ENCODE measurements at regions not wholly inside any gene's neighbourhood (a gene's known extent, or its start where the extent isn't known, plus 50 kb on each side); places are given as distances from the start of the nearest gene placed in this dataset.

DNA sequence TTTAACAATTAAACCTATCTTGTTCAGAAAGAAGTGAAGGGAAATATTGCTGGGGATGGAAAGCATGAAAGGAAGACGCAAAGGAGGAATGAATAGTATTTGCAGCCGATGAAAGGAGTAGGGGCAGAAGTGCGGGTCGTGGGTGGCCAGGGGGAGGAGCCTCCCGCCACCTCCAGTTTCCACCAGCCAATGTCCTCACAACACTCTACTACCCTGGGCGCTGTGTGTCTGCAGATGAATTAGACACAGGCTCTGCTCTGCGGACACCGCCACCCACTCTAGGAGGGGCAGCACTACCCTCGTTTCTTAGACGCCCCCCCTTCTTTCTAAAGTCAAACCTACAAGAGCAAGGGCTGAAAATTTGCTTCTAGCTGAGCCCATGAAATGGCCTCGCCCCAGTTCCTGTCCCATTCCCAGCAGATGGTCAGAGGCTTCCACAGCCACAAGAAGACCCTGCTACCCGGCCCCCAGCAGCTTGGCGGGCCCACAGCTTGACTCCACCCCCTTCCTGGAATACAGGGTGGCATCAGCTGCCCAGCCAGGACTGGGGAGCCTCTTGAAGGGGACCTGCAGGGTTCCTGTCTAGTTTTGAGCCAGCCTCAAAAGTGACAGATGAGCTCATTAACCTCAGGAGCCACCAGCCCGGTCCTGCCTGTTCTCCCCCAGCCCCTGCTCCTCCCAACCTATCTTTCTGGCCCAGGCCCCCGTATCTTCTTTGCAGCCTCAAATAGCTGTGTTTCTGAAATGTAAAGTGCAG, 268.1 kb downstream of the BUD13 start:
- no peak for DNase-seq

DNA sequence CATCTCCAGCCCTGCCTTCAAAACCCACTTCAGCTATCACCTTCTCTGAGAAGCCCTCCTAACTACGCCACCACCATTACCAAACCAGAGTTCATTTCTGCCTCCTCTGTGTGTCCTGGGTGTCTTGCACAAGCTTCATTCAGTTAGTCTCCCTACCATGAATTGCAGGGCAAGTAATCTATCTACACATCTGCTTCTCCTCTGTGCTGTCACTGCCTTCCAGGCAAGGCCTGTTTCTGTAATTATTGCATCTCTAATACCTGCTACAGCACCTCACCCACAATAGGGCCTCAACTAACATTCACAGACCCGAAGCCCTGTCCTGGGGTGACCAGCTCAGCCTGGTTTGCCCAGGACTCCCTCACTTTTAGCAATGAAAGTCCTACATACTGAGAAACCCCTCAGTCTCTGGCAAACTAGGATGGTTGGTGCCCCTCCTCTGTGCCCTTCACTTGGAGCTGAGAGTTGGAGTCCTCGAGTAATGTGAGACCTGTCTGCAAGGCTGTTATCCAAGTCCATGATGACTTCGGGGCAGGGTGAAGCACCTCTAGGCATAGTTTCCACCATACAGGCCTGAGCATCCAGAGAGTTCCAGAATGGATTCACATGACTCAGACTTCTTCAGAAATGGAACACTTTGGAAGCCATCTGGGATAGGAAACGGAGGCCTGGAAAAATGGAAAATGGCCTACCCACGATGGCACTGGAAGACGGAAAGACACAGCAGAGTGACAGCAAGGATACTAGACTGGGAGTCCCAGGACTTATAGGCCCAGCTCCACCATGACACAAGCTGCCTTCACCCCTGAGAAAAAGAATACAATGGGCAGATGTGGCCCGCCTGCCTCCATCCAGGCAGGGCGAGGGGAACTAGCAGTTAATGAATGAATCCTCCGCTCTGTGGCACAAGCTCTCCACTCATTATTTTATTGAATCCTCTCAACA, 269.3 kb downstream of the BUD13 start:
- DNase-seq: no peak

DNA sequence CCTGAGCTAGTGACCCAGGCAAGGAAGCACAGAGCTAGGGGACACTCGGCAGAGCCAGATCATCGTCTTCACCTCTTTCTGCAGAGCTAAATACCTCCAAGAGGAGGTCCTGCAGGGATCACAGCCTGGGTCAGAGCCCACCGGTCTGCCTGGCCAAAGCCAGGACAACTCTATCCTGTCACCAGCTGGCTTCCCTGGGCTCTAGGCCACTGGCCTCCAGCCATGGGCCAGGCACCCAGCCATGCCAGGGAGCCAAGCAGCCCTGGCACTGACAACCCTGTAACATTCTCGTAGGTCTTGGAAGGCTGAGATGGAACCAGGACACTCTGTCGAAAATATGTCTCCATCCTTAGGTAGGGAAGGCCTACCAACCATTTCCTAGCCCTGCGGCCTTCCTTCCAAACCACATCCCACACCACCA, 270.1 kb downstream of the BUD13 start:
- no peak for DNase-seq

DNA sequence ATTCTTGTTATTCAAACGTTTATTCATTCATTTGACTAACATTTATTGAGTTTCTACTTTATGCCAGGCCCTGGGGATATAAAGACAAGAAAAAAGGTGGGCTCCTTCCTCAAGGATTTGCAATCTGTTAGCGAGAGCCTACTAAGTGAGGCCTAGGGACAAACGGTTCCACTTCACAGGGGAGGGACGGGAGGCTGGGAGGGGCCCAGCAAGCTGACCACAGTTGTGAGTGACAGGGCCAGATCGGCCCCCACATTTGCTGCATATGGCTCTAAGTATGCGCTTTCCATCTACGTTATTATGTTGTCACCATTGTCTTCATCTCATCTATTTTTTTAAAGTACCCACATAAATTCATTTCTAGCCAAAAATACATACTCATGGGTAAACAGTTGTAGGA, 271.1 kb downstream of the BUD13 start:
- no peak for DNase-seq

DNA sequence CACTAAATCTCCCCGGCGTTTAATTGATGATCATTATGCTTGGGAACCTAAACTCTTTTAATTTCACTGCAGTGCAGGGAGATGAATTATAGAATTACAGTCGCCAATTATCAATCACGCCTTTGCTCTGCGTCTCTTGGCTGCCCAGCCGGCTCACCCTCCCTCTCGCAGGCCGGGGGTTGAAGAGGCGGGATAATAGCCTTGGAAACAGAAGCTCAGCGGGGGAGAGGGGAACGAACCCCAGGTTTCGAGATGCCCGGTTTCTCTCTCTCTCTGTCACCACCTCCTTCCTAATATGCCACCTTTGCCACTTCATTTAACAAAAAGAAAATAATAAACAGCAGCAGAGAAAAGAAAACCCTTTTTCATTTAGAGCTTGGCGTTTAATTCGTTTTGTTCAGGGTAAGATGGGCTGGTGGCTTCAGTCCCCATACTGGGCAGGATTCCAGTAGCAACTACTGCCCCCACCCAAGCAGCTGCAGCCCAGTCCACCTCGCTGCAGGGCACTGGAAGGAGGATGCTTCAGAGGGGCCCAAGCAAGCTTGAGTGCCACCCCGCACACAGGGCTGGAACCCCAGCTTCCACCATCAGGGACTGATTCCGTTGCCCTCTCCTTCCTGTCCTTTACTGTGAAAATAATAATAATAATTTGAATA, 271.7 kb downstream of the BUD13 start:
- no peak for DNase-seq

DNA sequence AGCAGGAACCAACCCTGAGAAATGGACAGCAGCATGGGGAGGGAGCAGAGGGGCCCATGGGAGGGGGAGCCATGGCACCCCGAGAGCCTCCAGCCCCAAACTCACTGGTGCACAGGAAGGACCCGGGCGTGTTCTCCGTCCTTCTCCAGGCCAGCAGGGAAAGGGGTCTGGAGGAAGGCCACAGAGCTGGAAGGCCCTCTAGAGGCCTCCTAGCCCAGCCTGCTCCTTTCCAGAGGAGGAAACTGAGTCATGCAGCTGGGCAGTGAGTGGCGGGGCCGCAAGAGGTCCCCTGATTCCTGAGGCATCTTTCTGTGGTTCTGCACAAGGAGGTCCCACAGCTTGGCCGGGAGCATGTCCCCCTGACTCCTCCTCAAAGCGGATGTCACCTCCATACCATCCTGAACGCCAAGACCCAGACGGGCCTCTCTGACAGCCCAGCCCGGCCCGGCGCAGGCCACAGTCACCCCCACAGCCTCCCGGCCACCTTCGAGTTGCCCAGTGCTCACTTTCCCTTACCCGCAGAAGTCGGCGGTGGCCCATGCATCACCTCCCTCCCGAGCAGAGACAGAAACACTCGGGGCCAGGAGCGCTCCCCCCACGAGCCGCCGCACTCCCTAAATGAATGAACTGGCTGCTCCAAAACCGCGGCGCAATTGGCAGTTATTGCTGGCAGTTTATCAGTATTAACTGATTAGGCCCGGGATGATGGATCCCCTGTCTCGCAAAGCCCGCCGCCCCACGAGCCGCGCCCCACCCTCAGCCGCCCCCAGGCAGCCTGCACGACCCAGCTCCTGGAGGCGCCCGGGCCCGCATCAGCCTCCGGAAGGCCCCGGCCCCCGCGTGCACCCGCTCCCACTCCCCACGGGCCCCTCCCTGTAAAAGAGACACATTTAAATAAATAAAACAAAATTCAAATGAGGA, 272.5 kb downstream of the BUD13 start:
- DNase-seq: no peak

DNA sequence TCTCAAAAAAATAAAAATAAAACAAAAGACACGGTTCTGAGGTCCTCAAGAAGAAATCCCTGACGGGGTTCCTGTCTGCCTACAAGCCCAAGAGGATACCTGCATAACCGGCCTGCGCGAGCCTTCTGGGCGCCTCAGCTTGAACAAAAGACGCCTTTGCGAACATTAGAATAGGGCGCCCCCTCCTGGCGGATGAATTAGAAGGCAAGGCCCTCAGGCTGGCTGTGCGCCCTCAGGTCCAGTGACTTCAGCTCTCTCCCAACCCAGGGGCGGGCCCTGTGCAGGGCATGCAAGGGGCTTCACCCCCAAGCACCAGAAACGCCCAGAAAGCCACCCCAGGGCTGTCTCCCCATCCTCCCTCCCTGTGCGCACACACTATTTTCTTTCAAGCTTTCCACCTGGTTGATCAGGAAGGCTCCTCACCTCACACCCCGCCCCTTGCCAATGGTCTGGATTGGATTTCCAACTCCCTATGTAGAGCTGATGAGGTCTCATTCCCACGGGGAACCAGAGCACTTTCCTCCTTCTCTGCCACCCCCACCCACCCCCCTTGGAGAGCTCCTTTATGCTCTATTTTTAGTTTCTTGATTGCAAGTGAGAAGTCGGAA, 273.3 kb downstream of the BUD13 start:
- DNase-seq: peak; percentile 67 to 84 (median 76)

DNA sequence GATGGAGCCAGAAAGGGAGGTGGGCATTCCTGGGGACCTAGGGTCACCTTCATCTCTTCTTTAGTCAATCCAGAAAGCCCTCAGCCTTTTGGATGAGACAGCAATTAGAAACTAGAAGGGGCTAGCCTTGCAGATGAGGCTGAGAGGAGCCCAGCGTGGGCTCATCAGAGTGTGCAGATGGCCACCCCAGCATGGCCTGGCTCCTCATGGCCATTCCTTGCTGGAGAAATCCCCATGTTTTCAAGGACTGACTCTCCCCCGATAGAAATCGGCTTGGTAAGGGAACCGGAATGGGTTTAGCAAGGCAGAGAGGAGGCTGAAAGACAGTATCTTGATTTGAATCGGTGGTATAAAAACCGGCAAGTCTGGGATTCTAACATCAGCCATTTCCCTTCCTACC, 274.6 kb downstream of the BUD13 start:
- no peak for DNase-seq

DNA sequence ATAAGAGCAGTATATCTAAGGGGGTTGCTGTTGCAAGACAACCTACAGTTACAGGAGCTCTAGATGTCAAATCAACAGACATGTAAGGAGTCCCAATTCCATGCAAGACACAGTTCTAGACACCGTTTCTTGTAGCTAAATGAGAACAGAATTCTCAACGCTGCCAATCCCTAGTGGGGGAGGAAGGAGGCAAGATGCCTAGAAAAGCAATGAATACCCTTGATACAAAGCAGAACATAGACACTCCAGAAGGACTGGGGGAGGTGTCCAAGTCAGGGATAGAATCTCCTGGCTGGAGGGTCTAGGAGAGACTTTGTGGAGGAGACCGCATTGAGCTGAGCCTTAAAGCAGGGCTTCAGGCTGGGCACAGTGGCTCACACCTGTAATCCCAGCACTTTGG, 280.2 kb downstream of the BUD13 start:
- no peak for DNase-seq

DNA sequence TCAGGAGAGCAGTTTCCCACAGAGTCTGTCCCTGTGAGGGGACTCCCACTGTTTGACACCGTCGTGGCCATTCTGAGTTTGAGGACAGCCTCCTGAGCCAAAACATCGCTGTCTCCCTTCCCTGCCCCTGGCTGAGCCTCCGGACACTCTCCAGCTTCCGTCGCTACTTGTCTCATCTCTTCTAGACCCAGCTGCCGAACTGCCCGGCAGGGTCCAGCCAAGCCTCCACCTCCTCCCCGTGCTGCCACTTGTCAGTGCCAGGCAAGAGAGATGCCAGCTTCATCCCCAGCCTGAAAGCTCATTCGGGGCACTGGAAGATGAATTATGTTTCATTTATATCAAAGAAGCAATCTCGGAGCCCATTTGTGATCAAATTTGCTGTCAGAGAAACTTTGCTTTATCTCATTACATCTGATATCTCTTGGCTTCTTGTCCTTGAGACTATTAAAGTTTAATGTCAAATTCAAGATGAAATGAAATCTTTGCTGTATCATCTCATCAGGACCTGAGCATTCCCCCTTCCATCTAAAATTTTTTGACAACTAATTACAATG, 283.9 kb downstream of the BUD13 start:
- no peak for DNase-seq

DNA sequence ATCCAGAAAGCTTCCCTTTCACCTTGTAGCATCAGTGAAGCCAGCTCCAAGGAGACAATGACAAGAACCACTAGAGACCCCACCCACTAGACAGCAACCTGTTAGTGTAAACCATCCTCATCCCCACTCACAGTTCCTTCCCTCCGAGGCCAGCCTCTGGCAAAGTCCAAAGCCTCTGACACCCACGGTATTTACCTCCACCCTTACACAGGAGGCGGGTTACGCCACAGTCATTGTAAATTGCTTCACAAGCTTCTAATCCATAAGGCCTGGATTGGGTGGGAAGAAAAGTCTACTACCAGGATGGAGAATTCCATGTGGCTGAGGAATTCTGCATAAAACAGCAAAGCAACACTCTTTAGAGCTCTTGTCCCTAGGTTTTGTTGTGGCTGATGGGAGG, 287.4 kb downstream of the BUD13 start:
- DNase-seq: no peak

DNA sequence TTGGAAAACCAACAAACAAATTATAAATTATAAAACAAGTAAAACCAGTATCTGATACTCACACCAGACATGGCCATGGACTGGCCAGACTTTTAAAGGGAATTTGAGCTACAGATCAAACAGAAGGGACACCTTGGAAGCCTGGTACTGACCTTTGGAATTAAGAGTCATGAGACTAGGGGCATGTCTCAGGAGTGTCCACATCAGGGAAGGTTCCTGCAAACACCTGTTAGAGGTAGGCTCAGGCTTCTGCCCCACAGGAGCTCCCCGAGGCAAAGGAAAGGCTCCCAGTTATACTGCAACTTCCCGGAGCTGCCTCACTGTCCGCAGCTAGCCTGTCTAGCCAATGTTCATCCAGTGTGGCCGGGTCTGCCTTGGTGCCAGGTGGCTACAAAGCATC, 290.1 kb downstream of the BUD13 start:
- no peak for DNase-seq

DNA sequence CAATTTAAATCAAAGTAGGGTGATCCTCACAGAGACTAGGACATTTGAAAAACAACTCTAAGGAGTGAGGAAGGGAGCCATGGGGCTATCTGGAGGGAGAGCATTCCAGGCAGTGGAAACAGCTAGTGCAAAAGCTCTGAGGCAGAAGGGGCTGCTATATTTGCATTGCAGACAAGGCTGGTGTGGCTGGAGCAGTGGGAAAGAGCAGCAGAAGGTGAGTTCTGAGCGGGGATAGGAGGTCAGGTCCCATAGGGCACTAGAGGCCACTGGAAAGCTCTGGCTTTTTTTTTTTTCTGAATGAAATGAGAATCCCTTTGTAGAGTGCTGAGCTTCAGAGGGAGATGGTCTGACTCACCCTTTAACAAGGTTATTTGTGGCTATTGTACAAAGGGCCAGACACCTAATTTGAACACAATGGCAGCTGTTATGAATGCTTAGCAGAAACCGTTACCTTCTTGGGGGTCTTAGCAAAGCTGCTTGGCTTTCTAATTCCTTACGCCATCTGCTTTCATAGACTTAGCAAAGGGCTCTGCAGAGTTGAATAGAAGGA, 291.6 kb downstream of the BUD13 start:
- DNase-seq: no peak

DNA sequence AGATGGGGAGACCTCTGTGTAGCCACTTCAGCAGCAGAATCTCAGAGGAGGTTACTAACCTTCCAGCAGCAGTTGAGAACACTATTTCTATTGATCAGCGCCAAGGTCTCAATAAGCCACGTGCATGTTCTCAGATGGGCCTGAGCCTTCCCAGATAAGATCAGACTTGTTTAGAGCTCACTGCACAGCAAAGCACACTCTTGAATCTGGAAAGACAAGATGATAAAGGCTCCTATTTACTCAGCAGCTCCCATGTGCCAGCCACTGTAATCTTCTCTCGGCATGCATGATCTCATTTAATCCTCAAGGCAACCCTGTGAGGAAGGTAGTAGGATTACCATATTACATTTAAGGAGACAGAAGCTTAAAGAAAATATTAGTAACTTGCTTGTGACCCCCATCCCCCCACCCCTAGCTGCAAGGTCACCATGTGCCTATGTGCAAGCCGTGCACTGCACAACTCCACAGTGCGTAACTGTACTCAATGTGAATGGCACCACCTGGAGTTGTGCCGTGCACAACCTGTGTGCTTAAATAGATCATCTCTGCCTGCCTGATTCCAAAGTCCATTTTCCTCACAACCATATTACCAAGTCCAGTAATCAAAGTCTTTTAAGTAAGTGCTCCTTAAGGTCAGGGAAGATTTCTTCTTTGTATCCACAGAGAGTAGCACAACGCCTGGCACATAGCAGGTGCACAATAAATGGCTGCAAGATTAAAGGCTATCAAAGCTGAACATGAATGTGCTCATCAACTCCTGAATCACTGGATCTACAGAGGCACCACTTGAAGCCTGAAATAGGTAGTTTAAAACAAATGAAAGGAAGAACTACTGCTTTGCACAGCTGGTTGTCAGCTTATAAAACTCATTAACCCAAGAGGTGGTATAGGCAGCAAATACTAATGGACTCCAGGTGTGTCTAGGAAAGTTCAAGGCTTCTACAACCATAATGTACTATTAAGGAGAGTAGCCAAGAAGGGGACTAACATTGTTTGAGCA, 293.8 kb downstream of the BUD13 start:
- DNase-seq: no peak

DNA sequence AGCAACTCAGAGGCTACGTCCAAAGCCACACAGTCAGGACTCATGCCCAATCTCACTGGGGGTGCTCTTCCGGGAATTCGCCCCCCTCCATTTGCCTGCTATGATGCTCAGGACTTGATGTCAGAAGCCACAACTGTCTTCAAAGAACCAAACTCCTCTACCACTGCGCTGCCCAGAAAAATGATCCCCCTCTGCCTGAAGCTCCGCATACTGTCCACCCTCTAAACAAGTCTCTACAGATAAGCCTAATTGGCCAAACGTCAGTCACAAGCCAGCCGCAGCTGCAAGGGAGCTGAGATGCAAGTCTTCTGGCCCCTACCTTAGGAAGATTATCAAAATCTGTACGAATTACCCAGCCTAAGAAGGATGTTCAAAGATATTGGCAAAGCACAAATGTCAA, 294.6 kb downstream of the BUD13 start:
- DNase-seq: no peak

DNA sequence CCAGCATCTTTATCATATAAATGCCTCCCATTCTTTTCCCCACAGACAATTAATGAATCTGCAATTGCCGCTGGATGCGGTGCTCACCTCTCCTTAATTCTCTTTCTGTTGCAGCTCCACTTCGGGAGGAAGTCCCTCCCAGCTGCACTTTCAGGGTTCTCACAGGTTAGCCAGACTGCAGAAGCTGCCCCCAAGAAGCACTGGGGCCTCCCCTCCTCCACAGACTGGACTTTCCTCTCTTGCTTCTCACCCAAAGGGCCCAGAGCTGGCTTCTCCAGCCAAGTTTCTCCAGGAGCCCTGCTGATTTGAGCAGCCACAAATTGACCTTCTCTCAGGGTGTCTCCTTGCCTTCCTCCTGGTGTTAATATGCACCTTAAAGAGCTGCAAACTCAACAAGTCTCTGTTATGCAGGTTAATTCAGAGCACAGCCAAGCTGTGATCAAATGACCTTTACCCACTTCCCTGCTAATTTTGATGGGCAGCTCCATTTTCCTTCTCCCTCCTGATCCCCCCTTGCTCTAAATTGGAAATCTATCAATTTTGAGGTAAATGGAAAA, 298.9 kb downstream of the BUD13 start:
- DNase-seq: no peak

DNA sequence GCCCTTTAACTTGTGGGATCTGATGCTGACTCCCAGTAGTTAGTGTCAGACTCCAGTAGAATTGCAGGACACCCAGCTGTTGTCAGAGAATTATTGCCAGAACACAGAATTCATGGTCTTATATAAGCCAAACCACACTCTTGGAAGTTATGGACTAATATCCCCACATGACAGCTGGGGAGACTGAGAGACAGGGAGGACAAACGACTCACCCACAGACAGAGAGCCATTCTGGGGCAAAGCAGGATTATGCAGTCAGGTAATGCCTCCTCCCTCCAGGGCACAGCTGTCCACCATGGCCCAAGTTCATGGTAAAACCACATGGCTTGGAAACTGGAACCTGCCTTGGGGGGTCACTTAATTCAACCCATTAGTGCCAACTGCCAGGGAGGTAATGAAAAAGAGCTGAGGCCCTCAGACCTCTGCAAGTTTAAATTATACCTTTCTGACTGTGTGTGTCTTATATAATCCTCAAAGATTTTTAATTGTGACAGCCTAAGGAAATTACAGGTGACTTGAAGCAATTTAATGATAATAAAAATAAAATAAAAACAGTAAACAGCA, 299.5 kb downstream of the BUD13 start:
- DNase-seq: no peak

DNA sequence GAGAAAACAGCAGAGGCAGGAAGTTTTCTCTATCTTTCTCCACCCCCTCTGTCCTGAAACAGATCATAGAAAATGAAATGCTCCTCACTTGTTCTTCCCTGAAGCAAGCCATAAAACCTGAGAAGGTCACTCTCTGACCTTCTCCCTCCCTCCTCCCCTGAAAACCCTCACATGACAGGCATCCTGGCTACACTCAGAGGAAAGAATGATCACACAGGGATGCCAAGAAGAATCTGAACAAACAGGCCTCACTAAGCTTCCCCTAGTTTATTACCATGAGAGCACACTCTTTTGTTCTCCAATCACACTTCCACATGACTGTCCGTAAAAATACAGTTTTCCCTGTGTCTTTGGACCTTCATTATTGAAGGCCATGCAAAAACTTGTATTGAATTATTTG, 300.1 kb downstream of the BUD13 start:
- no peak for DNase-seq

DNA sequence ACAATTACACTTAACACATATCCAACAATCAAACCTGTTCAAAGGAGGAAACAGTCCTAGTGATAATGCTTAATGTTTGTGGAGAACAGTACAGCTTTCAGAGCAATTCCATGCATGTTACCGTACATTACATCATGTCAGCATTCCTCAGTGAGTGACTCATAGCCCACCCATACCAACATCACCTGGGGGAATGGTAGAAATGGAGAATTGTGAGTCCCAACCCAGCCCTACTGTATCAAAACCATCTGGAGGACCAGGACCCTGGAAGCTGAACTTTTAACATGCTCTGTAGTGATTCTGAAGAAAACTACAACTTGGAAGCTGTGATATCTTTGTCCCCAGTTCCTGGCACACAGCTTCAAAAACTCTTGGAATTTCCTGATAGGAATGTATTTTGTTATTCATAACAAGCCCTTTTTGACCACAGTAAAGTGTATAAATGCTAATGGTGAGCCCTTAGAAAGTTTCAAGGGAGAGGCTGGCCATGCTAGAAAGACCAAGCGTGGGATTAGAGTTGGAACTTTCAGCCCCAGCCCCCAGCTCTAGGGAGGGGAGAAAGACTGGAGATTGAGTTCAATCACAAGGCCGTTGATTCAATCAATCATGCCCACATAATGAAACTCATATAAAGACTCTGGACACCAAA, 301.1 kb downstream of the BUD13 start:
- DNase-seq: no peak

Measured in suppressor macrophage (primary cell).